VCaP (cell line): ENCODE measurements at regions not wholly inside any gene's neighbourhood (a gene's known extent, or its start where the extent isn't known, plus 50 kb on each side); places are given as distances from the start of the nearest gene placed in this dataset.

Experiments
- H3K27ac ChIP-seq: fragments of 450-650 bp; 2 replicates; pipeline ENCODE4 v1.5.1; 2017
- TF ChIP-seq, protein P1 (sequence below): fragments of 450-650 bp; conservative IDR thresholded peaks from 2 replicates; pipeline ENCODE4 v1.5.1; 2017; ENCODE audit warnings: mild to moderate bottlenecking, moderate library complexity

DNA sequence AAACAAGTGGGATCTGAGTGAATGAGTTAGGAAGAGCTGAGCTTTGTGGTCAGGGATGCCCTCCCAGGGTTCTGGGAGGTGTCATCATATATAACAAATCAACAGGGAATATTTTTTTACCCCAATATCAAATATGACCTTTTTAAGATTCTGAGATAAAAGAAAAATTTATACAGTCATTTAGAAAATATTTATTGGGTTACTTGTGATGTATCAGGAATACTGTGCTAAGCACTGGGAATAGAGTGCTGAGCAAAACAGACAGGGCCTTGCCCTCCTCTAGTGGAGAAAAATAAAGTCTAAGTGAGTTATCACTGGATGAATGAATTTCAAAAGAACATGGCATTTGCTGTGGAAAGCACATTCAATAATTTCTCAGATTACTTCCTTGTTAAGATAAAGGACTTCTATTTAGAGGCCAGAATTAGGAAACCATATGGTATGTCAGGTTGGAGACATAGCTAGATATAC lies 102.9 kb downstream of the BOD1 start:
- peak overlapping the region; percentile 56 for H3K27ac ChIP-seq
- TF ChIP-seq, protein P1, sequence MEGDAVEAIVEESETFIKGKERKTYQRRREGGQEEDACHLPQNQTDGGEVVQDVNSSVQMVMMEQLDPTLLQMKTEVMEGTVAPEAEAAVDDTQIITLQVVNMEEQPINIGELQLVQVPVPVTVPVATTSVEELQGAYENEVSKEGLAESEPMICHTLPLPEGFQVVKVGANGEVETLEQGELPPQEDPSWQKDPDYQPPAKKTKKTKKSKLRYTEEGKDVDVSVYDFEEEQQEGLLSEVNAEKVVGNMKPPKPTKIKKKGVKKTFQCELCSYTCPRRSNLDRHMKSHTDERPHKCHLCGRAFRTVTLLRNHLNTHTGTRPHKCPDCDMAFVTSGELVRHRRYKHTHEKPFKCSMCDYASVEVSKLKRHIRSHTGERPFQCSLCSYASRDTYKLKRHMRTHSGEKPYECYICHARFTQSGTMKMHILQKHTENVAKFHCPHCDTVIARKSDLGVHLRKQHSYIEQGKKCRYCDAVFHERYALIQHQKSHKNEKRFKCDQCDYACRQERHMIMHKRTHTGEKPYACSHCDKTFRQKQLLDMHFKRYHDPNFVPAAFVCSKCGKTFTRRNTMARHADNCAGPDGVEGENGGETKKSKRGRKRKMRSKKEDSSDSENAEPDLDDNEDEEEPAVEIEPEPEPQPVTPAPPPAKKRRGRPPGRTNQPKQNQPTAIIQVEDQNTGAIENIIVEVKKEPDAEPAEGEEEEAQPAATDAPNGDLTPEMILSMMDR: no peak

DNA sequence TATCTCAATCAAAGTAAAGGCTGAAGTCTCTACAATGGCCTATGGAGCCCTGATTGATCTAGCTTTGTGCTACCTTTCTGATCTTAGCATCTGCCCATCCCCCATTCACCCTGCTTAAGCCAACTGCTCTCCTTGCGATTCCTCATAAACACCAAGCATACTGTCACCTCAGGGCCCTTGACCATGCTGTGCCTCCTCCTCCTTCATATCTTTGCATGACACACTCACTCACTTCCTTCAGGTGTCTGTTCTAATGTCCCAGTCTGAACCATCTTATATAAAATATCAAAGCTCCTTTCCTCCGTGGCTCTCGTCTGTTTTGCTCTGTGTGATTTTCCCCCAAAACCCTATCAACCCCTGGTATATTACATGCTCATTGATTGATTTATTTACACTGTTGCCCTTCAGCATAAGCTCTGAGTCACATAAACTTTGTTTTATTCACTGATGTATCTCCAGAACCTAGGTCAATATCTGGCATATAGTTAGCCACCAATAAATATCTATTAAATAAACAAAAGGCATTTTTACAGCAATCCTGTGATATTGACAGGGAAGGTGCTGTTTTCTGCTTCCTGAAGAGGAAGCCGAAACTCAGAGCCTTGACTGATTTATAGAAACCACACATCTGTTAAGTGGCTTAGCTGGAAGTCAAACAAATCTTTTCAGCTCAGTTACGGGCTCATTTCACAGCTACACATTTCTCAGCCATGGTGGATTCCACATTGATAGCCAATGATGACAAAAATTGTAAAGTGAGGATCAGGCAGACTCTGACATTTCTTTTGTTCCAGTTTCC lies 103.6 kb downstream of the BOD1 start:
- H3K27ac ChIP-seq: peak overlapping the region; percentile 56
- TF ChIP-seq, protein P1: no peak

DNA sequence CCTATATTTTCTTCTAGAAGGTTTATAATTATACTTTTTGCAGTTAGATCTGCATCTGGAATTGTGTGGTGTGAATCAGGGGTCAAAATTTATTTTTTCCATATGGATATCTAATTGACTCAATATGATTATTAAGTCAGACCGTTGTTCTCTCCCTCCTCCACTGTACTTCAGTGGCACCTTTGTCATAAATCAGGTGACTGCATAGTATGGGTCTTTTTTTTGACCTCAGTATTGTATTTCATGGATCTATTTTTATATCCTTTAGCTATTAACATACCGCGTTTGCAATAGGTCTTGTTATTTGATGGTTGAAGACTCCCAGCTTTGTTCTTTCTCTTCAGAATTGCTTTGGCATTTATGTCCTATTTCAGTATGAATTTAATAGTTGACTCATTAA lies 107.4 kb downstream of the BOD1 start:
- H3K27ac ChIP-seq: no peak overlapping the region
- TF ChIP-seq, protein P1: no peak

DNA sequence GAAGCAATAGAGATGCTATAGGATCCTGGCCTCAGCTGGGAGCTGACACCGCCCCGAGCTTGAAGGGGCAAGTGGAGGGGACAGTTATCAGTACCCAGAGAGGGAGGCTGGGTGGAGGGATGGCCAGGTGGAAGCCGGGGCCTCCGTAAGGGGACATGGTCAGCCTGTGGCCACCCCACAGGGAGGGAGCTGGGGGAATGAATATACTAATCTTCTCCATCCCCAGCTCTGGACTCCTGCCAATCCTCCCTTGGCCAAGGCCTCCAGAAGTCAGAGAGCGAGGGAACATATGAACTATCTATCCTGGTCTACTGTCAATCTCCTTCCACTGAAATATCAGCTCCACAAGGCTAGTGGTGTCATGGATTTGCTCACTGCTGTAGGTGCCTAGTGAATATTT lies 109.3 kb downstream of the BOD1 start:
- TF ChIP-seq, protein P1: no peak
- H3K27ac ChIP-seq: no peak overlapping the region

DNA sequence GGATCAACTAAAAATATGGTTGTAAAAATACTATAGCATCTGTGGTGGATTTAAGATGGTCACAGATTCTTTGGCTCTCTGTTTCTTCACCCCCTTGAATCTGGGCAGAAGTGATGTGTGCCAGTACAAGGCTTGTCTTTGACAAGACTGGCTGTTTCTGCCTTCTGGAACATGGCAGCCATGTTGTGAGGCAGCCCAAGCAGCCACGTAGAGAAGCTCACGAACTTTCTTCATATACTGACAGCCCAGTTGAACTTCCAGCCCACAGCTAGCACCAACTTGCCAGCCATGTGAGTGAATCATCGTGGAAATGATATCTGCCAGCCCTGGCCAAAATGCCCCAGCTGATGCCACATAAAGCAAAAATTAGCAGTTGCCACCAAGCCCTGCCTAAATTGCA lies 110.8 kb downstream of the BOD1 start:
- TF ChIP-seq, protein P1: no peak
- no peak overlapping the region for H3K27ac ChIP-seq

DNA sequence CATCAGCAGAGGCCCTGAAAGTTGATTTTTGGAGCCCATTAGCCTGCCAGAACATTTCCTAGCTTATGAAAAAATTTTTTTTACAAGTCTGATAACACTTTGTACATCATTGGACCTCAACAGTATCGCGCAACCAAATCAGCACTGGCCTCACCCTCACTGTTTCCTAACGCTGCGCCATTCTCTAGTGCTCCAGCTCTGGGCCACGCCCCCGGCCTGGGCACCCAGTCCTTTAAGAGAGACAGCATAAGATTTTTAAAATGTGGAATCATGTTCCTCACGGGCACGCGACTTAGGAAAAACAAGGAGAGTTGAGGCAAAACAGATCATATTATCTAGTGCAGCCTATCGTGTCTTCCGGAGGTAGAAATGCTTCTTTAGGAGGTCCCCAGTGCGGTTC lies 114.5 kb downstream of the BOD1 start:
- TF ChIP-seq, protein P1: no peak
- no peak overlapping the region for H3K27ac ChIP-seq

DNA sequence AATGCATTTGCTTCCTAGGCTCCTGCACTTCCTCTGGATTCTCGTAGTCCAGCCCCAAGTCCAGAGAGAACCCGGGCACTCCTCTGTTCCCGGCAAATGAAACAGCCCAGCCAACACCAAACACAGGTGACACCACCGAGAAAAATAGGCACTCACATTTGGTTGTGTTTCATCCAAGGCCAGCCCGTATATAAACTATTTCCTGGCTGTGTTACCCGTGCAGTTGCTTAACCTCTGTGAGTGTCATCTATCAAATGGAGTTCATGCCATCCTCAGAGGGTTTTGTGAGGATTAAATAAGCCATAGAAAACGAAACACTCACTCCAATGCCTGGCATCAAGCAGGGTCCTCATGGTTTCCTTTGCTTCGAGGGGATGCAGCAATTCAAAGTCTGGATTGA lies 115.2 kb downstream of the BOD1 start:
- no peak overlapping the region for H3K27ac ChIP-seq
- TF ChIP-seq, protein P1: no peak
